ENCODE measurements at regions not wholly inside any gene's neighbourhood (a gene's known extent, or its start where the extent isn't known, plus 50 kb on each side); places are given as distances from the start of the nearest gene placed in this dataset.

DNA sequence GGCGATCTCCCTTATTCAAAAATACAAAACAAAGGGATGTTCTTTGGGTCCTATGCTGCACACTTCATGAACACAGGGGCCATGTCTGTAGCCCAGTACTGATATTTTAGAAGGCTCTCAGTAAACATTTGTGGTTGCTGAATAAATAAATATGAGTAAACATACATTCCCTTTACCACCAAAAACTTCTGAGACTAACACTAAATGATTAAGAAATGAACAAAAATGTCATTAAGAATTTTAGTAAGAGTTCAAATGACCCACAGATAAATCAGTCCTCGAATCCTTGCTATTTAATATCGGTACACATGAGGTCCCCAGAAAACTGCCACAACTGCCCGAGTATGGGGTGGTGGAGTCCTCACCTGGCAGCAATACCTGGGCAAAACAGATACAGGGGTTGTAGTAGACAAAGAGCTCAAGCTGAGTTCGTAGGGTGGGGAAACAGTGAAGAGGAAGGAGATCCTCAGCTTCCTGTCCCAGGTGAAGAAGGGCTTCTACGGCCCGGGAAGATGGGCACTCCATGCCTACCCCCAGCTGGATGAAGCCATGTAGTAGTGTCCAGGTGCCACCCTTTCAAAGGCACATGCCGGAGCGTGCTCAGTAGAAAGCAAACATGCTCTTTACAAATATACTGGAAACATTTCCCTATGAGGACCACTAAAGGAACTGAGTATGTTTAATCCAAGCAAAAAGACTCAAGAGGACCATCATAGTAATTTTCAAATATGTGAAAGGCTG is 72.6 kb upstream of the ARHGAP29 start:
- TF ChIP-seq, protein P1, sequence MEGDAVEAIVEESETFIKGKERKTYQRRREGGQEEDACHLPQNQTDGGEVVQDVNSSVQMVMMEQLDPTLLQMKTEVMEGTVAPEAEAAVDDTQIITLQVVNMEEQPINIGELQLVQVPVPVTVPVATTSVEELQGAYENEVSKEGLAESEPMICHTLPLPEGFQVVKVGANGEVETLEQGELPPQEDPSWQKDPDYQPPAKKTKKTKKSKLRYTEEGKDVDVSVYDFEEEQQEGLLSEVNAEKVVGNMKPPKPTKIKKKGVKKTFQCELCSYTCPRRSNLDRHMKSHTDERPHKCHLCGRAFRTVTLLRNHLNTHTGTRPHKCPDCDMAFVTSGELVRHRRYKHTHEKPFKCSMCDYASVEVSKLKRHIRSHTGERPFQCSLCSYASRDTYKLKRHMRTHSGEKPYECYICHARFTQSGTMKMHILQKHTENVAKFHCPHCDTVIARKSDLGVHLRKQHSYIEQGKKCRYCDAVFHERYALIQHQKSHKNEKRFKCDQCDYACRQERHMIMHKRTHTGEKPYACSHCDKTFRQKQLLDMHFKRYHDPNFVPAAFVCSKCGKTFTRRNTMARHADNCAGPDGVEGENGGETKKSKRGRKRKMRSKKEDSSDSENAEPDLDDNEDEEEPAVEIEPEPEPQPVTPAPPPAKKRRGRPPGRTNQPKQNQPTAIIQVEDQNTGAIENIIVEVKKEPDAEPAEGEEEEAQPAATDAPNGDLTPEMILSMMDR (IDR thresholded peaks at IDR 0.05; ENCODE audit: low read depth, low read length, poor library complexity, severe bottlenecking) = no peak
- TF ChIP-seq EZH2phosphoT487 (IDR thresholded peaks at IDR 0.05; ENCODE audit: borderline replicate concordance, low read length) = no peak

Measured in DOHH2 (cell line).